Frontal cortex (tissue), 4 donors: ENCODE measurements at regions not wholly inside any gene's neighbourhood (a gene's known extent, or its start where the extent isn't known, plus 50 kb on each side); places are given as distances from the start of the nearest gene placed in this dataset. TPM values are rescaled to one million over a fixed set of nuclear protein-coding genes. Genes with fewer than 3 reads are reported as not detected.

Source experiments
- DNase-seq, 2 donors: peaks; one replicate each; pipeline ENCODE4 v3.0.0; 2012; ENCODE audit warnings: low spot score in 2 of 2
- FAIRE-seq: peaks from 2 replicates; lab custom pipeline; 2012; peaks lifted over from hg19 to GRCh38; lab: Jason Lieb, UNC
- small RNA-seq: library from RNA; depleted of rRNA; stranded (forward); fragments of <200 nt; gene quantifications from one replicate; pipeline ENCODE3, GENCODE V24; 2014
- donor health status: control.
- donor health status: control.
- donor health status: control.

GRCh38 chr5:74009502-74009901, 383.5 kb downstream of the ARHGEF28 start:
- FAIRE-seq, result no peak

GRCh38 chr5:74007193-74007592, 381.2 kb downstream of the ARHGEF28 start:
- DNase-seq (no peak), FAIRE-seq (no peak)

More at GRCh38 chr5:74009502-74009901, 383.5 kb downstream of the ARHGEF28 start:
- DNase-seq, result no peak

DNA sequence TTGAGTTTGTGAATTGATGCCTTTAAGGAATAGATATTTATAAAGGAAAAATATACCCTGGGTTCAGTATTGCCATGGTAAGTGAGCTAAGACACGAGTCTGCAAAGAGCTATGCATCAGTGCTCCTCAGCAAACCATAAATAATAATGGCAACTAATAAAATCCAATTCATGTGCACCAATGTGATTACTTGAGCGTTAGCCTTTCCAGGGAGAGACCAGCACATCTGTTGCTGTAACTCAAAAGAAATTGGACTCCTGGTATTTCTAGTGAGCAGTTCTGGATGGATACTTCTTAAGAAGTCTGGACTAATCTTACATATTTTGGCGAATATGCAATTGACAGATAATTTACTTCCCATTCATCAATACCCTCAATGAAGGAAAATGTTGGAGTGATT, 373.3 kb downstream of the ARHGEF28 start:
- FAIRE-seq (no peak), DNase-seq (no peak)

DNA sequence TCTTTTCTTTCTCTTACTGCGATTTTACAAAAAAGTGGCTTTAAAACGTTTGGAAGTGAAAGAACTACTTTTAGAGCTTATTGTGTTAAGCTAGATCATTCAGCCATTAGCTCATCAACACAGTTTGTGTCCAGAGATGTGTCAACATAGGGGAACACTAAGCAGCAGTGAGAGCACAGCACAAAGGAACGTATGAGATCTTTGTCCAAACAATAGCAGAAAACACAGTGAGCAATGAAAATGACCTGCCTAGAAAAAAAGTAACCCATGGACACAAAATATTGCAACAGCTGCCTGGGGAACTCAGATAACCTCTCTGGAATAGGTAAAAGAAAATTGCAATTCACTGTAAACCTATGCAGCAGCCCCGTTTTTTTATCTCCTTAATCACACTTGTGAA, 372.5 kb downstream of the ARHGEF28 start:
- no peak for FAIRE-seq

GRCh38 chr5:73997960-73998359, 372.0 kb downstream of the ARHGEF28 start:
- FAIRE-seq (no peak), DNase-seq (no peak)

More for the DNA sequence above, 372.5 kb downstream of the ARHGEF28 start:
- no peak for DNase-seq

GRCh38 chr5:73996151-73996755, 370.3 kb downstream of the ARHGEF28 start:
- FAIRE-seq, result no peak
- DNase-seq, result no peak

DNA sequence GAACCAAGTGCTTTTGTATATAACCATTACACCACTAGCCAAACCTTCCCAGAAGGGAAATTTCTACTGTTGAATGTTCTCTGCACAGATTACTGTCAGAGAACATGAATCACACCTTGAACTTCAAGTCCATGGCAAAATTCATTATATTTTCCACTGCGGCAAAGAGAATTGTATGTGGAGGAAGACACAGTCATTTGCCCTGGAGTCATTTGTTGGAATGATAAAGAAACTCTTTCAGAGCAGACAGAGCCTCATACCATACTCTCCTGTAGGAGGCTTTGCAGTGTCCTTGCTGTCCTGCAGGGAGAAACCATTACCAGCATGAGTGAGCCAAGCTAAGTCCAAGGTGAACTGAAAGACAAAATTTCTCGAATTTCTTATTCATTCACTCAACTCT, 369.0 kb downstream of the ARHGEF28 start:
- FAIRE-seq (no peak), DNase-seq (no peak)

Small RNA genes in the stretch of these regions (small RNA-seq; reads per million reads assigned to genes)
- gene RN7SL814P, result not detected
